IMR-90 (cell line): ENCODE measurements at regions not wholly inside any gene's neighbourhood (a gene's known extent, or its start where the extent isn't known, plus 50 kb on each side); places are given as distances from the start of the nearest gene placed in this dataset.
A peak's percentile ranks its signal among the peaks of the same experiment; 100 is the strongest.

Experiments used
- ATAC-seq: fragments of 200-7000 bp; cut with Tn5 transposase; 2 replicates; pipeline ENCODE4 v1.9.1; 2020; ENCODE audit warnings: low read depth, mild to moderate bottlenecking, moderate library complexity
- BruUV-seq: library from RNA; stranded (reverse); fragments of 400-500 nt; replicated peaks from 2 replicates; lab custom pipeline; 2021; lab: Mats Ljungman, UMichigan
- CTCF ChIA-PET: fragments of 300-600 bp; formaldehyde crosslinking; extraction: SDS; loops from one replicate; lab custom pipeline; 2021; ENCODE audit warnings: antibody characterized with exemption; lab: Yijun Ruan, JAX
- POLR2A ChIA-PET: fragments of 300-600 bp; sonication (Branson Sonifier 250); formaldehyde crosslinking; loops from one replicate; lab custom pipeline; 2022; ENCODE audit warnings: antibody characterized with exemption; ENCODE audit not compliant: unreplicated experiment; lab: Charles Lee
- DNase-seq: peaks from one replicate; pipeline ENCODE4 v3.0.0; 2013
- H2AFZ ChIP-seq: replicated peaks from 2 replicates; pipeline ENCODE3; 2013; ENCODE audit warnings: low read length, mild to moderate bottlenecking; ENCODE audit not compliant: poor library complexity
- H2AK5ac ChIP-seq: 2 replicates; pipeline ENCODE4 v1.6.1; 2013; ENCODE audit warnings: low read depth, low read length, inconsistent platforms
- H2AK9ac ChIP-seq: replicated peaks from 2 replicates; pipeline ENCODE3; 2013; ENCODE audit warnings: mild to moderate bottlenecking, low read depth, low read length, moderate library complexity; ENCODE audit not compliant: poor library complexity
- H2BK120ac ChIP-seq: 2 replicates; pipeline ENCODE4 v1.6.1; 2013; ENCODE audit warnings: low read depth, low read length, inconsistent platforms
- H2BK15ac ChIP-seq: 3 replicates; pipeline ENCODE4 v1.6.1; 2013; ENCODE audit warnings: low read depth, low read length, inconsistent platforms
- H2BK20ac ChIP-seq: 2 replicates; pipeline ENCODE4 v1.6.1; 2013; ENCODE audit warnings: low read depth, mild to moderate bottlenecking, inconsistent platforms, low read length, moderate library complexity
- H2BK5ac ChIP-seq: 2 replicates; pipeline ENCODE4 v1.6.1; 2013; ENCODE audit warnings: mild to moderate bottlenecking, low read depth, low read length, inconsistent platforms; ENCODE audit not compliant: poor library complexity, severe bottlenecking
- H3K14ac ChIP-seq: replicated peaks from 2 replicates; pipeline ENCODE4 v1.6.1; 2013; ENCODE audit warnings: low read depth, low read length, inconsistent platforms
- H3K18ac ChIP-seq: 2 replicates; pipeline ENCODE4 v1.6.1; 2013; ENCODE audit warnings: low read depth, low read length, control low read depth
- H3K23ac ChIP-seq: 2 replicates; pipeline ENCODE4 v1.6.1; 2013; ENCODE audit warnings: low read depth, low read length, inconsistent platforms
- H3K27ac ChIP-seq: 2 replicates; pipeline ENCODE4 v1.5.1; 2013; ENCODE audit warnings: mild to moderate bottlenecking, control low read depth, low read length; ENCODE audit not compliant: insufficient read depth
- H3K27me3 ChIP-seq: 2 replicates; pipeline ENCODE4 v1.6.1; 2013; ENCODE audit warnings: low read length; ENCODE audit not compliant: control insufficient read depth, insufficient read depth
- H3K36me3 ChIP-seq: 2 replicates; pipeline ENCODE4 v1.6.1; 2013; ENCODE audit warnings: low read length, mixed read lengths; ENCODE audit not compliant: control insufficient read depth, insufficient read depth
- H3K4ac ChIP-seq: 2 replicates; pipeline ENCODE4 v1.6.1; 2013; ENCODE audit warnings: low read depth, low read length, inconsistent platforms
- H3K4me1 ChIP-seq: 2 replicates; pipeline ENCODE4 v1.6.1; 2013; ENCODE audit warnings: low read length, mixed read lengths; ENCODE audit not compliant: control insufficient read depth, insufficient read depth
- H3K4me2 ChIP-seq: 2 replicates; pipeline ENCODE4 v1.6.1; 2013; ENCODE audit warnings: low read depth, mild to moderate bottlenecking, control low read depth, low read length, moderate library complexity
- H3K4me3 ChIP-seq: 2 replicates; pipeline ENCODE4 v1.5.1; 2013; ENCODE audit warnings: low read depth, mild to moderate bottlenecking, control low read depth, low read length, moderate library complexity; ENCODE audit not compliant: insufficient read depth
- H3K56ac ChIP-seq: 2 replicates; pipeline ENCODE4 v1.6.1; 2013; ENCODE audit warnings: low read length, inconsistent platforms; ENCODE audit not compliant: insufficient read depth; ENCODE audit errors: extremely low read depth
- H3K79me1 ChIP-seq, 2 experiments: 2 replicates each; pipeline ENCODE4 v1.6.1; 2013; ENCODE audit warnings: low read length in 2 of 2, inconsistent platforms in 1 of 2, low read depth in 1 of 2
- H3K9ac ChIP-seq: 2 replicates; pipeline ENCODE4 v1.6.1; 2013; ENCODE audit warnings: low read depth, low read length, control low read depth
- H3K9me1 ChIP-seq: 2 replicates; pipeline ENCODE4 v1.6.1; 2013; ENCODE audit warnings: low read length, inconsistent platforms; ENCODE audit not compliant: insufficient read depth
- H3K9me3 ChIP-seq: 2 replicates; pipeline ENCODE4 v1.6.1; 2013; ENCODE audit warnings: low read length; ENCODE audit not compliant: control insufficient read depth, insufficient read depth
- H4K20me1 ChIP-seq: 2 replicates; pipeline ENCODE4 v1.6.1; 2013; ENCODE audit warnings: low read length, inconsistent platforms; ENCODE audit not compliant: insufficient read depth
- H4K5ac ChIP-seq: 2 replicates; pipeline ENCODE4 v1.6.1; 2013; ENCODE audit warnings: mild to moderate bottlenecking, low read depth, low read length, control low read depth
- H4K8ac ChIP-seq, 2 experiments: 2 replicates each; pipeline ENCODE4 v1.6.1; 2013; ENCODE audit warnings: low read depth in 2 of 2, low read length in 2 of 2, control low read depth in 1 of 2, inconsistent platforms in 1 of 2
- H4K91ac ChIP-seq: 2 replicates; pipeline ENCODE4 v1.6.1; 2013; ENCODE audit warnings: low read depth, low read length, inconsistent platforms; ENCODE audit not compliant: insufficient read depth
- BHLHE40 ChIP-seq: fragments of 150-350 bp; IDR thresholded peaks from 2 replicates; pipeline ENCODE4 v1.6.1; 2016; ENCODE audit warnings: mild to moderate bottlenecking, low read depth, low read length
- CEBPB ChIP-seq: IDR thresholded peaks from 2 replicates; pipeline ENCODE4 v1.6.1; 2012; ENCODE audit warnings: low read depth, low read length, improper control_type of control experiment
- CHD1 ChIP-seq: IDR thresholded peaks from 2 replicates; pipeline ENCODE4 v1.6.1; 2012; ENCODE audit warnings: low read depth, low read length, improper control_type of control experiment
- FOS ChIP-seq: fragments of 150-350 bp; IDR thresholded peaks from 2 replicates; pipeline ENCODE4 v1.6.1; 2016; ENCODE audit warnings: low read depth, low read length
- RCOR1 ChIP-seq: IDR thresholded peaks from 2 replicates; pipeline ENCODE4 v1.6.1; 2012; ENCODE audit warnings: mild to moderate bottlenecking, low read length, improper control_type of control experiment; ENCODE audit not compliant: insufficient replicate concordance
- SMC3 ChIP-seq: fragments of 150-350 bp; IDR thresholded peaks from 2 replicates; pipeline ENCODE4 v1.6.1; 2016; ENCODE audit warnings: low read depth, mild to moderate bottlenecking, antibody characterized with exemption, low read length, moderate library complexity
- dilution Hi-C: fragments of 300-500 bp; cut with HindIII; formaldehyde crosslinking; loops from one replicate; pipeline ENCODE4 v1.14.3; 2018; ENCODE audit warnings: low sequenced_read_pairs; ENCODE audit not compliant: unreplicated experiment
- in situ Hi-C: fragments of 300-500 bp; cut with MboI; formaldehyde crosslinking; loops from 3 replicates; pipeline ENCODE4 v1.14.3; 2019; ENCODE audit warnings: low sequenced_read_pairs, inconsistent platforms, mixed read lengths
- intact Hi-C: fragments of 100-400 bp; cut with micrococcal nuclease; formaldehyde crosslinking; loops from 2 replicates; pipeline ENCODE4 v1.10.0; 2022
- TF ChIP-seq, protein P1 (sequence below): fragments of 150-350 bp; IDR thresholded peaks from 2 replicates; pipeline ENCODE4 v1.6.1; 2017; ENCODE audit warnings: mild to moderate bottlenecking, antibody characterized with exemption, low read length, low read depth
- TF ChIP-seq, protein P2 (sequence below): conservative IDR thresholded peaks from 2 replicates; pipeline ENCODE4 v1.5.1; 2012; ENCODE audit warnings: mild to moderate bottlenecking, low read depth, low read length, improper control_type of control experiment
- TF ChIP-seq, protein P3 (sequence below): fragments of 150-350 bp; IDR thresholded peaks from 2 replicates; pipeline ENCODE4 v1.6.1; 2016; ENCODE audit warnings: low read depth, mild to moderate bottlenecking, low read length, moderate library complexity, borderline replicate concordance

DNA sequence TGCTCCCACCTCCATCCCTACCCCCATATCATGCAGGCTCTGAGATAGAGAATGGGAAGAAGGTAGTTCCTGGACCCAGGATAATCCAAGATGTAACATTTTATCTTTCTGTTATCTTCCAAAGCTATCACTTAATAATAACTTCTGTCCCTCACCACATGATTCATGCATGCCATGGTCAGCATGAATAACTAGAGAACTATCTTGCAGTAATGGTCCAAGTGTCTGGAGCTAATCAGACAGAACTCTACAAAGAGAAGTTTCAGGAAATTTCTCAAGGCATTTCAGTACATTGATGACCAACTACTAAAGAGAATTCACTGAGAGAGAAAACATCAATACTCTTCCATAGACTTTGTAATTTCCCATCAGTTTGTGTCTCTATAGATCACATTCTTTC is 1469.7 kb upstream of the PIK3C3 start:
- ATAC-seq (peak; percentile 92), DNase-seq (peak; percentile 82)
- Histone ChIP-seq H4K20me1 (no peaks in the 10 kb centered on the region), H4K8ac (peak overlapping the region in 1 of 2 experiments; percentile 35; a peak in 1 of 4 replicates), H2BK5ac (peak overlapping the region; percentile 70), H2AFZ (no peak overlapping the region), H3K4me1 (no peaks in the 10 kb centered on the region; the same call in 1 of the 2 replicates), H3K23ac (no peak overlapping the region), H3K27me3 (no peaks in the 10 kb centered on the region), H2AK9ac (no peak overlapping the region), H3K79me1 (no peaks in the 10 kb centered on the region), H2BK120ac (0 out of 2 replicates have a peak overlapping the region, but pooled peaks have one; percentile 9), H3K9me3 (no peaks in the 10 kb centered on the region), H3K56ac (no peak overlapping the region), H3K36me3 (no peaks in the 10 kb centered on the region), H3K4ac (0 out of 2 replicates have a peak overlapping the region, but pooled peaks have one; percentile 24), H3K9me1 (no peaks in the 10 kb centered on the region), H3K18ac (no peak overlapping the region), H3K4me2 (no peak overlapping the region), H3K4me3 (no peak overlapping the region), H3K14ac (no peak overlapping the region), H2BK15ac (no peak overlapping the region), H3K27ac (no peak overlapping the region), H3K9ac (no peak overlapping the region), H2AK5ac (no peak overlapping the region), H4K5ac (no peak overlapping the region), H2BK20ac (0 out of 2 replicates have a peak overlapping the region, but pooled peaks have one; percentile 21), H4K91ac (no peak overlapping the region)
- ChIA-PET POLR2A (interaction anchor here (0.5 kb wide), 1 partner anchor 242 kb away, joined by 3 read pairs; no protein-coding TSS in a partner anchor), CTCF (no interaction called here)
- BruUV-seq: no TSS peak
- in situ Hi-C loops (no loop called here), dilution Hi-C loops (no loop called here), intact Hi-C loops (no loop called here)
- peak; percentile 20; the same call in 1 of the 2 replicates for TF ChIP-seq BHLHE40
- no peak for TF ChIP-seq CHD1
- TF ChIP-seq, protein P1, sequence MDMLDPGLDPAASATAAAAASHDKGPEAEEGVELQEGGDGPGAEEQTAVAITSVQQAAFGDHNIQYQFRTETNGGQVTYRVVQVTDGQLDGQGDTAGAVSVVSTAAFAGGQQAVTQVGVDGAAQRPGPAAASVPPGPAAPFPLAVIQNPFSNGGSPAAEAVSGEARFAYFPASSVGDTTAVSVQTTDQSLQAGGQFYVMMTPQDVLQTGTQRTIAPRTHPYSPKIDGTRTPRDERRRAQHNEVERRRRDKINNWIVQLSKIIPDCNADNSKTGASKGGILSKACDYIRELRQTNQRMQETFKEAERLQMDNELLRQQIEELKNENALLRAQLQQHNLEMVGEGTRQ: peak; percentile 9; the same call in 1 of the 2 replicates
- TF ChIP-seq CEBPB: no peak
- no peak for TF ChIP-seq RCOR1
- TF ChIP-seq SMC3: no peak
- peak; percentile 49 for TF ChIP-seq FOS
- TF ChIP-seq, protein P2, sequence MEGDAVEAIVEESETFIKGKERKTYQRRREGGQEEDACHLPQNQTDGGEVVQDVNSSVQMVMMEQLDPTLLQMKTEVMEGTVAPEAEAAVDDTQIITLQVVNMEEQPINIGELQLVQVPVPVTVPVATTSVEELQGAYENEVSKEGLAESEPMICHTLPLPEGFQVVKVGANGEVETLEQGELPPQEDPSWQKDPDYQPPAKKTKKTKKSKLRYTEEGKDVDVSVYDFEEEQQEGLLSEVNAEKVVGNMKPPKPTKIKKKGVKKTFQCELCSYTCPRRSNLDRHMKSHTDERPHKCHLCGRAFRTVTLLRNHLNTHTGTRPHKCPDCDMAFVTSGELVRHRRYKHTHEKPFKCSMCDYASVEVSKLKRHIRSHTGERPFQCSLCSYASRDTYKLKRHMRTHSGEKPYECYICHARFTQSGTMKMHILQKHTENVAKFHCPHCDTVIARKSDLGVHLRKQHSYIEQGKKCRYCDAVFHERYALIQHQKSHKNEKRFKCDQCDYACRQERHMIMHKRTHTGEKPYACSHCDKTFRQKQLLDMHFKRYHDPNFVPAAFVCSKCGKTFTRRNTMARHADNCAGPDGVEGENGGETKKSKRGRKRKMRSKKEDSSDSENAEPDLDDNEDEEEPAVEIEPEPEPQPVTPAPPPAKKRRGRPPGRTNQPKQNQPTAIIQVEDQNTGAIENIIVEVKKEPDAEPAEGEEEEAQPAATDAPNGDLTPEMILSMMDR: no peak
- TF ChIP-seq, protein P3, sequence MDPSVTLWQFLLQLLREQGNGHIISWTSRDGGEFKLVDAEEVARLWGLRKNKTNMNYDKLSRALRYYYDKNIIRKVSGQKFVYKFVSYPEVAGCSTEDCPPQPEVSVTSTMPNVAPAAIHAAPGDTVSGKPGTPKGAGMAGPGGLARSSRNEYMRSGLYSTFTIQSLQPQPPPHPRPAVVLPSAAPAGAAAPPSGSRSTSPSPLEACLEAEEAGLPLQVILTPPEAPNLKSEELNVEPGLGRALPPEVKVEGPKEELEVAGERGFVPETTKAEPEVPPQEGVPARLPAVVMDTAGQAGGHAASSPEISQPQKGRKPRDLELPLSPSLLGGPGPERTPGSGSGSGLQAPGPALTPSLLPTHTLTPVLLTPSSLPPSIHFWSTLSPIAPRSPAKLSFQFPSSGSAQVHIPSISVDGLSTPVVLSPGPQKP: no peak
